H1 (cell line): ENCODE measurements at regions not wholly inside any gene's neighbourhood (a gene's known extent, or its start where the extent isn't known, plus 50 kb on each side); places are given as distances from the start of the nearest gene placed in this dataset.

Experiments
- TF ChIP-seq, protein P1 (sequence below): IDR thresholded peaks from 2 replicates; pipeline ENCODE4 v1.6.1; 2011; ENCODE audit warnings: low read length, improper control_type of control experiment

DNA sequence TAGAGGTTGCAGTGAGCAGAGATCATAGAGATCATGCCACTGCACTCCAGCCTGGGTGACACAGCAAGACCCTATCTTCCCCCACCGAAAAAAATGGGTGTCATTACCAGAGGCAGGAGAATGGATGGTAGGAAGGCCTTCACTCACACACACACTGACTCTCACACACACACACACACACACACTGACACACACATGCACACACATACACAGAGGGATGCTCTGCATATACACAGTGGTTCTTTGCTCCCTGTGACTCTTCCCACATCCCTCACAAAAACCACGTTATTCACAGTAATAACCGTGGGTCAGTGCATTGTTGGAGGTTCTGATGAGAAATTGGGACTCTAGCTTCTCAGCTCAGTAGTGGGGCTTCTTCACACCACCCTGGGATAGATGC lies 300.2 kb upstream of the N4BP1 start (continued):
- TF ChIP-seq, protein P1, sequence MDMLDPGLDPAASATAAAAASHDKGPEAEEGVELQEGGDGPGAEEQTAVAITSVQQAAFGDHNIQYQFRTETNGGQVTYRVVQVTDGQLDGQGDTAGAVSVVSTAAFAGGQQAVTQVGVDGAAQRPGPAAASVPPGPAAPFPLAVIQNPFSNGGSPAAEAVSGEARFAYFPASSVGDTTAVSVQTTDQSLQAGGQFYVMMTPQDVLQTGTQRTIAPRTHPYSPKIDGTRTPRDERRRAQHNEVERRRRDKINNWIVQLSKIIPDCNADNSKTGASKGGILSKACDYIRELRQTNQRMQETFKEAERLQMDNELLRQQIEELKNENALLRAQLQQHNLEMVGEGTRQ: no peak
- TF ChIP-seq, all 59 proteins: peak for 0
